GM18861 (cell line): ENCODE measurements at regions not wholly inside any gene's neighbourhood (a gene's known extent, or its start where the extent isn't known, plus 50 kb on each side); places are given as distances from the start of the nearest gene placed in this dataset.
"Not testable (repeated sequence)": the region's sequence is repeated elsewhere in the genome, so short reads cannot be mapped to it uniquely, and the experiment has no call there.

Source experiments
- ATAC-seq: cut with Tn5 transposase; IDR thresholded peaks from one replicate; pipeline ENCODE4 v1.9.1; 2021; ENCODE audit not compliant: unreplicated experiment

DNA sequence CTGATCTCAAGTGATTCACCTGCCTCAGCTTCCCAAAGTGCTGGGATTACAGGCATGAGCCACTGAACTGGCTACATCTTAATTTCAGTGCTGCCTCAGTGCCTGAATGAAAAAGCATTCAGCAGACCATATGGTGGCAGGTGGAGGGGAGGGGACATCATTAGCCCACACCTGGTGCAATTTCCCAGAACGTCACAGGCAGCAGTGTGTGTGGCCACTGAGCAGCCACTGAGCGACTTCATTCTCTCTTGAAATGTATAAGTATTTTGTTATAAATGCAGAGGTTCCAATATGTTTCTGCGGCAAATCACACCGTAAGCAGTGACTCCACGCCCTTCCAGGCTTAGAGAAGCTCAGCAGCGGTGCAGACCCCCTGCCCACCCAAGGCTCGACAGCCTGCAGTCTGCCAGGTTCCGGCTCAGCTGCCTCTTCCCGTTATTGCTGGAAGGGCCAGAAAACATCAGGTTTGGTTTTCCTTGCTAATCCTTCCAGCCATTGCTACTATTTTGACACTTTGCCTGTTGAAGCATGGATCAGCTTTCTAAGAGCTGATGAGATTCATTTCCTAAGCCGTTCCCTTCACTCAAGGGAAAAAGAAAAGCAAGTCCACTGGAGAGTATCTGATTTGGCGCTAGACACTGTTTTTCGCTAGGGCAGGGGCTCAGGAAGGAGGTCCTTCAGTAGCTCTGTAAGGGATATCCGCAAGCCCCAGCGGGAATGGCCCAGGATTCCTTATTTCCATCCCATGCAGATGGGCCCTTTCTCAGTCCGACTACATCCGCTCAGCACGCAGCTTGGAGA lies 250.7 kb downstream of the VAPA start:
- no peak for ATAC-seq

DNA sequence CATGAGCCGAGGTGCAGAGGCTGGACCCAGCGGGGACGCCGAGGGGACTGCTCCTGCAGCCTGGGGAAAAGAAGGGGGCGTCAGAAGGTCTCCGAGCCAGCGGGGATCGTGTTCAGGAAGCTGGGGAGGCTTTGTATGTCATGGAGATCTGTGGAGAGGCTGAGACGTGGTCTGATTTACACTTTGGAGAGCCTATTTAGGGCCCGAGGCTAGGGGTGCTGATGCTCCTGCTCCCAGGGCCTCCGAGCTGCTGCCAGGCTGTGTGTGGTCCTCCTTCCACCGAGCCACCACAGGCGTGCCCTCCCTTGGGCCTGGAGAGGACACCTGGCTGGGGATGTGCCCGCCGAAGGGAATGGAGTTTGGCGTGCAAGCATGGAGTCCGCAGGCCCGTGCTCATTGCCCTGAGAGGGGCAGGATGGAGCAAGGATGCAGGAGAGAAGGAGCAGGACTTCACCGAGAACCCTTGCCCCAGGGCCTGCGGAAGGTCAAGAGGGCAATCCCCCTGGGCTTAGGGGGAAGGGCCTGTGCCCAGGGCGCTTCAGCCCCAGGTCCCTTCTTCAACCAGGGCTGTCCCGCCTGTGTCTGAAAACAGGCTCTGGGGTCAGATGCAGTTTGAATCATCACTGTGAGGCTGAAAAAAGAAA lies 252.5 kb downstream of the VAPA start:
- ATAC-seq: no peak

DNA sequence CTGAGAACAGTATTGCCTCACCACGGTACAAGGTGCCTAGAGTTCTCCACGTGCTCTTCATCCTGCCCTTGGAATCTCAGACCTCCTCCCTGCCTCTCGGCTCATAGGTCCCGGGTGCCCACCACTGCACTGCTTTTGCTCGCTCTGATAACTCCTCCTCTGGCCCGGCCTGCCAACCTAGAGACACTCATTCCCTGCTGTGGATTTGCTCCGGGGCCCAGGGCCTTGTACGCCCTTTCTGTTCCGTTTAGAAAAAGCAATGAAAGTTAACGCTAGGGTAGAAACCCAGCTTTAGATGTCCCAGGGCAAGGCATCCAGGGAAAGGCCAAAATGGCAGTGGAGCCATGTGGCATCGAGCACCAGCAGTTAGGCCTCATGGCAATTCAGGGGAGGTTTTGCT lies 253.9 kb downstream of the VAPA start:
- no peak for ATAC-seq

GRCh38 chr18:10168477-10168876 lies 254.7 kb downstream of the VAPA start:
- no peak for ATAC-seq

- ATAC-seq: no peak
These were observed 255.3 kb downstream of the VAPA start for GRCh38 chr18:10169064-10169562.

DNA sequence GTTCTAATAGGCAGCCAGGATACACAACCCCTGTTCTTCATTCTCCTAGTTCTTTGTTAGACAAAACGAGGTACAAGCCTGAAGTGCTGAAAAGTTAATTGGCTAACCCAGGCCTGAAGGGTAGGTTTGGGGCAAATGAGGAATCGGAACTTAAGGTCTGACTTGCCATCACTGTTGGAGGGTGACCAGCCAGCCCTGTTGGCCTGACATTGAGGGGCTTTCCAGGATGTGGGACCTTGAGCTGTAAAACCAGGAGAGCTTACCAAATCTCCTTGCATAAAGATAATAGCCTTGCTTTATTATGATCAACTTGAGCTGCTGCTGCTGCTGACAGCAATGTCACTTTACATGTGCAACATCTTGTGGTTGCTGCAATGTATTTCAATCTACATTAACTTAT lies 256.0 kb downstream of the VAPA start:
- ATAC-seq: no peak

GRCh38 chr18:10170375-10170774 lies 256.6 kb downstream of the VAPA start:
- no peak for ATAC-seq

DNA sequence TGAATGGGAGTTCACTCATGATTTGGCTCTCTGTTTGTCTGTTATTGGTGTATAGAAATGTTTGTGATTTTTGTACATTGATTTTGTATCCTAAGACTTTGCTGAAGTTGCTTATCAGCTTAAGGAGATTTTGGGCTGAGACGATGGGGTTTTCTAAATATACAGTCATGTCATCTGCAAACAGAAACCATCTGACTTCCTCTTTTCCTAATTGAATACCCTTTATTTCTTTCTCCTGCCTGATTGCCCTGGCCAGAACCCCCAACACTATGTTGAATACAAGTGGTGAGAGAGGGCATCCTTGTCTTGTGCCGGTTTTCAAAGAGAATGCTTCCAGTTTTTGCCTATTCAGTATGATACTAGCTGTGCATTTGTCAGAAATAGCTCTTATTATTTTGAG lies 261.5 kb downstream of the VAPA start:
- not testable (repeated sequence) for ATAC-seq

DNA sequence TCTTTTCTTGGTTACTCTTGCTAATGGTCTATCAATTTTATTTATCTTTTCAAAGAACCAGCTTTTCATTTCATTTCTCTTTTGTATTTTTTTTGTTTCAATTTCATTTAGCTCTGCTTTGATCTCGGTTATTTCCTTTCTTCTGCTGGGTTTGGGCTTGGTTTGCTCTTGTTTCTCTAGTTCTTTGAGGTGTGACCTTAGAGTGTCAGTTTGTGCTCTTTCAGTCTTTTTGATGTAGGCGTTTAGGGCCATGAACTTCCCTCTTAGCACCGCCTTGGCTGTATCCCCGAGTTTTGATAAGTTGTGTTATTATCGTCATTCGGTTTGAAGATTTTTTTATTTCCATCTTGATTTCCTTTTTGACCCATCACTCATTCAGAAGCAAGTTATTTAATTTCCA lies 265.5 kb downstream of the VAPA start:
- not testable (repeated sequence) for ATAC-seq

GRCh38 chr18:10182009-10182624 lies 268.3 kb downstream of the VAPA start:
- ATAC-seq: no peak

- ATAC-seq: no peak
These were observed 269.7 kb upstream of the APCDD1 start for GRCh38 chr18:10184776-10185175.

- ATAC-seq: no peak
These were observed 265.2 kb upstream of the APCDD1 start for GRCh38 chr18:10188971-10189810.

- ATAC-seq: no peak
These were observed 263.9 kb upstream of the APCDD1 start for GRCh38 chr18:10190564-10190963.

GRCh38 chr18:10193444-10193843 lies 261.0 kb upstream of the APCDD1 start:
- no peak for ATAC-seq

GRCh38 chr18:10194592-10194991 lies 259.8 kb upstream of the APCDD1 start:
- ATAC-seq: no peak

- ATAC-seq: no peak
These were observed 258.9 kb upstream of the APCDD1 start for GRCh38 chr18:10195529-10195928.

DNA sequence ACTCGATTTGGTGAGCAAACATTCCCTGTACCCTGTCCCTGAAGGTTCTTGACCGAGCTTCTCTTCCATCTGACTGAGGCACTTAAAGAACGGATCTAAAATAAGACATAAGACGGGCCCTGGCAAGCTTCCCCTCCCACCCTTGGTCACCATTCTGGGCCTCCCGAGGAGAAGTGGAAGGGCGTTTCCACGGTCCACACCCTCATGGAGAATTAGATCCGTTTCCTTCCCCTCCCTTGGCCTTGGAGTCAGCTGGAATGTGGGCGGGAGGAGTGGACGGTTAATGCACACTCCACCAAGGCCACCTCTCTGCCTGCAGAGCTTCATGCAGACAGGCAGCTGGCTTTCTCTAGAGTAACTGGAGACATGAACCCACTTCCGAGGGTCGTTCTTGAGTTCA lies 257.3 kb upstream of the APCDD1 start:
- ATAC-seq: no peak

GRCh38 chr18:10201226-10201625 lies 253.2 kb upstream of the APCDD1 start:
- ATAC-seq: no peak

- ATAC-seq: no peak
These were observed 252.8 kb upstream of the APCDD1 start for GRCh38 chr18:10201659-10202058.

DNA sequence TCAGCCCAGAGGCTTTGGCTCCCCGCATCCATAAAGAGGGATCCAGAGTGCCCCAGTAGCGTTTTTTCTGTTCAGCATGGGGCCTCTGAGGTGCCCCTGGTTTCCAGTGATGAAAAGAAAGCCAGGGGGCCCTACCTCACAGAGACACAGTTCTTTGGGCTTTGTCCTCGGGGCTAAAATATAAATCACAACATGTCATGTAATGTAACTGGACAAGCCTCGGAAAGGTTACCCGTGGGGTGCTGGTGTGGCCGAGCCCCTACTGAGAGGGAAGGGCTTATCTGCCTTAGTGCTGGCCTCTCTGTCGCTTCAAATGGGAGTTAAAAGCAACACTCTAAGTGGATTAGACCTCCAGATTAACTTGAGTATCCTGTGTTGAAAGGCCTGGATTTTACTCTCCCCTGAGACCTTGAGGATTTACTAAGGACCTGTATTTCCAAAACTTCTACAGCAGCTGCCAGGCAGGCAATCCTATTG lies 251.6 kb upstream of the APCDD1 start:
- no peak for ATAC-seq

DNA sequence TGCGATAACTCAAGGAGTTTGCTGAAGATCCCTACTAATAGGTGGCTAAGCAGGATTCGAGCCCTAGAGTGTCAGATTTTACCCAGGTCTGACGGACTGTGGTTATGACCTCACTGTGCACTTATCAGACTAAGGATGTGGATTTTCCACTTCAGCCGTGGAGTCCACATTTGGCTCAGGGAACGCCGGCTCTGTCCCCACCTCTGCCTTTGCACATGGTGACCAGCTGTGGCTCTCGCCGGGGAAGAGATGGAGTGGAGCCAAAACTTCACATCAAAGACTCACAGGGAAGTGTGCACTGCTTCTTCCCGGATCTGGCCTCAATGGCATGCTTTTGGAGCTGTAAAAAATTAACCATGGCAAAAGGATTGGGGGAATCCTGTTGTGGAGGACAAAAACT lies 249.3 kb upstream of the APCDD1 start:
- no peak for ATAC-seq
